GM21526 (cell line): ENCODE measurements at regions not wholly inside any gene's neighbourhood (a gene's known extent, or its start where the extent isn't known, plus 50 kb on each side); places are given as distances from the start of the nearest gene placed in this dataset.

Experiments
- ATAC-seq: cut with Tn5 transposase; IDR thresholded peaks from one replicate; pipeline ENCODE4 v1.9.1; 2021; ENCODE audit warnings: moderate library complexity; ENCODE audit not compliant: unreplicated experiment, low FRiP score

DNA sequence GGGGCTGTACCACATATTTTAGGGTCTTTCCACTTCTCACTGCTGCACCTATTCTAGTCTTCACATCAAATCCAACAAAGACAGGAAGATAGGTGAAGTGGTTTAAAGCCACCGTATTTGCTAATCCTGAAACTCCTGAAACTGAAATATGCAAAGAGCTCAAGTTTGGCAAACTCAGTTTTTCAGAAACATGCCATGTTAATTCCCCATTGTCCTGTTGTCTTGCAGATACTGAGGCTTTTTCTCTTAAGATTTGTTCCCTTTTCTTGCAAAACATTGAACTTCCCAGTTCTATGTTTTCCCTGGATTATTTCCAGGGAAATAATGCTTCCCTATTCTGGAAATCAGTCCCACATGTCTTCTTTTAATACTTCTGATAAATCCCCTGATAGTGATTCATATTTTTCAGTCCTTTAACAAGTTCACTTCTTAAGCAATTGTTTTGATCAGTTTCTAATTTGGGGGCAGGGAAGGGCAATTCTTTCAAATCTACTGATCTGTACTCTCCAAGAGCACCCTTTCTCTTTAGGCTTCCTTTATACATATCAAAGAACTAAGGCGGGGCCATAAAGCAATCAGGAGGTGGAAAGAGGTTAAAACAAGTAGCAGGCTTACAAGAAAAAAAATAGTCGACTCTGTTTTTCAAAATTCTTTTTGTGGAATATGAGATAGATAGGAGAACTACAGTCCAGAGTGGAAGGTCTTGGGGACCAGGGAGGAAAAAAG is 648.5 kb downstream of the BNC2 start:
- ATAC-seq = no peak

DNA sequence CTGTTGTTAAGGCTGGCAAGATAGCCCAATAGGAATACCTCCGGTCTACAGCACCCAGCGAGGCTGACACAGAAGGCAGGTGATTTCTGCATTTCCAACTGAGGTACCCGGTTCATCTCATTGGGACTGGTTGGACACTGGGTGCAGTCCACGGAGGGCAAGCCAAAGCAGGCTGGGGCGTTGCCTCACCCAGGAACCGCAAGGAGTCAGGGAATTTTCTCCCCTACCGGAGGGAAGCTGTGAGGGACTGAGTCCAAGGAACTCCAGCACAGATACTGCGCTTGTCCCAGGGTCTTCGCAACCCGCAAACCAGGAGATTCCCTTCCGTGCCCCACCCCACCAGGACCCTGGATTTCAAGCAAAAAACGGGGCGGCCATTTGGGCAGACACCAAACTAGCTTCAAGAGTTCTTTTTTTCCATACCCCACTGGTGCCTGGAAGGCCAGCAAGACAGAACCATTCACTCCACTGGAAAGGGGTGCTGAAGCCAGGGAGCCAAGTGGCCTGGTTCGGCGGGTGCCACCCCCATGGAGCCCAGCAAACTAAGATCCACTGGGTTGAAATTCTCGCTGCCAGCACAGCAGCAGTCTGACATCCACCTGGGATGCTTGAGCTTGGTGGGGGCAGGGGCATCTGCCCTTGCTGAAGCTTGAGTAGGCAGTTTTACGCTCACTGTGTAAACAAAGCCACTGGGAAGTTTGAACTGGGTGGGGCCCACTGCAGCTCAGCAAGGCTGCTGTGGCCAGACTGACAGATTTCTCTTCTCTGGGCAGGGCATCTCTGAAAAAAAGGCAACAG is 647.2 kb downstream of the BNC2 start:
- ATAC-seq = no peak

GRCh38 chr9:16230731-16231130 is 639.7 kb downstream of the BNC2 start:
- no peak for ATAC-seq

DNA sequence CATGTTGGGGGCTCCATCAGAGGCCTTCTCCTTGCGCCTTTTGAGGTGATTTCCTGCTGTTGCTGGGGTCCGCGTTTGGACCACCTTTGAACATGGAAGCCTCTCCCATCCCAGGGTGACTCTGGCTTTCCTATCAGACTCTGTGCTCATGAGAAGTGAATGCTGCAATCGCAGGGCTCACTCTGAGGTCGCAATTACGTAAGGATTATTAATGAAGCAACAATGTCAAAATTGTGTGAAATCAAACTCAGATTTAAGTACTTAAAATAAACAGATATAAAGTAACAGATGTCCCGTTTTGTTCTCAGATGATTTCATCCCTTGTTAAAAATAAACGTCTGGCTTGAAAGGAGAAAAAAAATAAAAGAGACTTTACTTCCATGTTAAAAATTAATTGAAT is 634.2 kb downstream of the BNC2 start:
- ATAC-seq = no peak

DNA sequence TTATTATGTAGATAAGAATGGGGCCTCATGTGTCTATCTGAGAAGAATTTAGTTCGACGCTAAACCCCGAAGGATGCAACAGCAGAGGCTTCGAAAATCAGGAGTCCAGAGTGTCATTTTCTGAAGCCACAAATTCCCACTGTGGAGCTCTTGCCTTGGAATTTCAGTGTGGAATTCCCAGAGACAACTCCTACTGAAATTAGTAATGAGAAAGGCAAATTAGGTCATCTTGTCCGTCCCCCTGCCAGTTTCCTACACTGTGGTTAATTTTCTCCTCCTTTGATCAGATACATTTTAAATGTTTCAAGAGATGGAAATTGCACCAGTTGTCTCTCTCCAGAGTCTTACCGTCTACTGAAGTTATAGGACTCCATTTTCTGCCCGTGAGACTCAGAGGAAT is 633.6 kb downstream of the BNC2 start:
- ATAC-seq = no peak

DNA sequence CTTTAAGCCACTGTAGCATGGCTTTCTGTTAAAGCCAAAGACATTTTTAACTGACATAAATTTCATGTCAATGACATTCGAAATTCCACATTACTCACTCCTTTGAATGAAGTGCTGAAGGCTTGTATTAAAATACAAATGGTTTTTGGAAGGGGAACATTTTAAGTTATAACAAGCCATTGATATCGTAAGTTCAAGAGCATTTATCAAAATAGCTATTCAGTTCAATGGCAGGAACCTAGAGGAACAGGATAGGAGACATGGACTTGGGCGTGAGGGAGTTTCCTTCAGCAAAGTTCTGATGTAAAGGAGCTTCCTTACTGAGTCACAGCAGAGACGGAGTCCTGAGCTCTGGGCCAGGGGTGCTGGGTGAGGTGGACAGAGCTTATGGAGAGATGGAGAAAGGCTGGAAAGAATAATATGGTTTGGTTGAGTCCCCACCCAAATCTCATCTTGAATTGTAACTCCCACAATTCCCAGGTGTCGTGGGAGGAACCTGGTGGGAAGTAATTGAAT is 631.8 kb downstream of the BNC2 start:
- ATAC-seq = no peak

- no peak for ATAC-seq
Observed at GRCh38 chr9:16241231-16241630, 629.2 kb downstream of the BNC2 start.

GRCh38 chr9:16243798-16244197 is 626.7 kb downstream of the BNC2 start:
- no peak for ATAC-seq

DNA sequence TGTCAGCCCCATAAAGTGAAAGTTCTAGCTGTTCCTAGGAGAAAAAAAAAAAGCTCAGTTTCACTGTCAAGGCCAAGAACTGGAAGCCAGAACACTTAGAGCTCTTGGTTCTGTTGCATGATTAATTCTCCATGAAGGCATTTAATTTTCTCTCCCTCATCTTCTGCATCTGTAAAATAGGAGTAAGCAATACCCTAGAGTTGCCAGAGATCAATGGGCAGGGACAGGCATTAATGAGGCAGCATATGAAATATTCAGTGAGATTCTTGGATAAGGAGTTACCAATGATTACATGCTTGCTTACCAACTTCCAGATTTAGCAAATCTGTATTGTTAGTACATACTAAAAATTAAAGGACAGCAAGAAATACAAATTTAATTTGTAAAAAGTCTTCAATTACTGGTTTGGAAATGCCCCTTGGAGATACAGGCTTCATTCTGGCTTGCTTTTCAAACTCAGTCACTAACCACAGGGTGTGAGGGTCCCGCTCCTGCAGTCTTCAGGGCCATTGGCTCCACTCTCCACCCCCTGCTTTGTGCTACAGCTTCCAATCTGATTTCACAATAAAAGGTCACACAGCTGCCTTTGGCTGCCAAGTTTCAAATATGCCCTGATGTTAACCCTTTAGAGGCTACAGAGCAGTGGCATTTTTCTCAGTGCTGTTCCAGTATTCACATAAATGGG is 624.6 kb downstream of the BNC2 start:
- no peak for ATAC-seq

GRCh38 chr9:16246785-16247184 is 623.7 kb downstream of the BNC2 start:
- ATAC-seq = no peak

GRCh38 chr9:16247188-16247875 is 623.1 kb downstream of the BNC2 start:
- ATAC-seq = no peak

DNA sequence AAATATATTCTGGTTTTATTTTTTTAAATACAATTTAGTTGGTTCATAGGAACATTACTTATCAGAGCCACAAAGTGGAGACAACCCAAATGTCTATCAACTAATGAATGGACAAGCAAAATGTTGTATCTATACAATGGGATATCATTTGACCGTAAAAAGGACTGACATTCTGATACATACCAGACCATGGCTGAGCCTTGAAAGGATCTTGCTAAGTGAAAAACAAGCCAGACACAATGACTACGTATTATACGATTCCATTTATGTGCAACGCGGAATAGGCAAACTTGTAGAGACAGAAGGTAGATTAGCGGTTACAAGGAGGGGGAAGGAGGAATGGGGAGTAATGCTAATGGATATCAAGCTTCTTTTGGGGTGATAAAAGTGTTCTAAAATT is 621.6 kb downstream of the BNC2 start:
- no peak for ATAC-seq

DNA sequence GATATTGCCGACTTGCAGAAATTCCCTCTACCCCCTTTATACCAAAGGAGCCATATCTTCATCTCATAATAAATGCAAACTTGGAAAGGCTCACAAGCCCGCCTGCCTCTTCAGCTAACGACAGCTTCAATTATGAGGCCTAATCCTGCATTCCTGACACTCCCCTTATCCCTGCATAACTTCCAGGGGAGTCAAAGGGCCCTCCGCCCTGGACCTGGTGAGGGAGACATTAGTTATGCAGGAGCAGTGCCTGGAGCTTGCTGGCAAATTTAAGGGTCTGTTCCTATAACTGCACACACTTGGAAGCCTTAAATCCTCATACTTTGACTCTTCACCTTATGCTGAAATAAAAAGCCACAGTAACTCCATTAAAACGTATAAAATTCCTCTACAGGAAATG is 617.9 kb downstream of the BNC2 start:
- ATAC-seq = no peak

GRCh38 chr9:16254674-16255073 is 615.8 kb downstream of the BNC2 start:
- no peak for ATAC-seq

- no peak for ATAC-seq
Observed at GRCh38 chr9:16255217-16255616, 615.3 kb downstream of the BNC2 start.

- ATAC-seq = no peak
Observed at GRCh38 chr9:16257604-16258003, 612.9 kb downstream of the BNC2 start.

GRCh38 chr9:16258191-16258590 is 612.3 kb downstream of the BNC2 start:
- ATAC-seq = no peak

DNA sequence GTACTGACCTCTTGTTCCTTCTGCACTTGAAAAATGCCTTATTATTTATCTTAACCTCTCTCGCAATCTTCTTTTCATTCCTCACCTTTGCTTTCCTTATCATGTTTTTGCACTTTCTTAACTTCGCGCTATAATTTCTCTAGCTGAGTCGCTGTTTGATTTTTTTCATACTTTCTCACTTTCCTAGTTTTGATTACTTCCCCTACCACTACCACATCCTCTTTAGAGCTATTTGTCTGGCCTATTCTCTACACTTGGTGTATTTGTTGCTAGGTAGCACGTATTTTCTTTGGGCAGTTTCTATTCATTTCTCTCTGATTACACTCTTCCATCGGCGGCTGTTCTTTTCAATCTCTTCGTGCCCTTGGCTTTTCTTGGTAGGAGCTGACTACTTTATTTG is 611.8 kb downstream of the BNC2 start:
- no peak for ATAC-seq

DNA sequence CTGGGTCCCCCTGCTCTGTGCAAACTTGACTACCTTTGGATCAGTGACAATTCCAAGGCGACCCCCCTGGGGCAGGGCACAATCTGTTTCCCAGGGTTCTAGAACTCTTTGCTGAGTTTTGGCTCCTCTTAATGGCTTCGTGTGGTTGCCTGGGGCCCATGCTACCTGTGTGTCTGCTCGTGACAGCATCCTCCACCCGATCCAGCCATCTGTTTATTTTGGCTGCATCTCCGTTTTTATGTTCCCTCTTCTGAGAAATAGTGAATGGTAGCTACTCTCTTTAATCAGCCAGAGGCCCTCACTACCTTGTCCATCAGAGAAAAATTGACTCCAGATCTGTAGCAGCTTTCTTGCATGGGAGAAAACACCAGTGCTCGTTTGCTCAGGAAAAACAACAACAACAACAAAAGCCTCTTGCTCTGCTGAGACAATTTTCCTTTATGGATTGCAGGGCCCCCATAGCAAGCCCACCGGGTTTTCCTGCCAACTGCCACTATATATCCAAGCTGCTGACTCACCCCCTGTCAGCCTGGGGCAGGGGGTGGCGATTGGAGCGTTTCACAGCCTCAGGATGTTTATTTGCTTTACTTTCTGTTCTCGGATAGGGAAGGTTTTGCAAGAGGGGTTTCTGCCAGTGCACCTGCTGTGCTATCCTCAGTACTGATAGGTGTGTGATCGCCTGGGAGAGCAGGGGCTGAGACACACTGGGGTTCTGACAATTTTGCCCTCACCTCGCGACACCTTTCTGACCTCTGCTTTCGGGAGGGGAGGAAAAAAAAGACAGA is 607.8 kb downstream of the BNC2 start:
- ATAC-seq = no peak

DNA sequence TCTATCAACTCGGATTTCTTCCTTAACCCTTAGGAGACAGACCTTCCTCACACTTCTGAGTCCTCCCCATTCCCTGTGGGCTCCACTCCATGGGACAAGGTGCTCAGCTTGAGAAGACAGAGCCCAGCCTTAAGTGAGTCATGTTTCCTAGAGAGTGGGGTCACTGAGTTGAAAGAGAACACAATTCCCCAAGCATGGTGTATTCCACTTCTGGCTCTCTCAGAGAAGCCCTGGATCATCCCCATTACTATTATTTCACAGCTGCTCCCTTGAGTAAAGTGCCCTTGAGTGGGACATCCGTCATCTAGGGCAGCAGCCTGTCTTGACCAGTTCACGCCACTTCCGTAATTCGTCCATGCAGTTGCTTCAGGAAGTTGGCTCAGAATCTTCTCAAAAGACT is 604.8 kb downstream of the BNC2 start:
- ATAC-seq = no peak
